A673 (cell line): ENCODE measurements at regions not wholly inside any gene's neighbourhood (a gene's known extent, or its start where the extent isn't known, plus 50 kb on each side); places are given as distances from the start of the nearest gene placed in this dataset.

Experiments
- EZH2 ChIP-seq: fragments of 200-600 bp; sonication (generic); IDR thresholded peaks from 2 replicates; pipeline ENCODE4 v1.6.1; 2017; ENCODE audit warnings: borderline replicate concordance, low read depth, mild to moderate bottlenecking, mixed read lengths, antibody characterized with exemption, low read length; ENCODE audit not compliant: poor library complexity, severe bottlenecking
- TF ChIP-seq, protein P1 (sequence below): fragments of 300-800, 200-600 bp; sonication (generic); conservative IDR thresholded peaks from 2 replicates; pipeline ENCODE4 v1.5.1; 2017; ENCODE audit warnings: low read depth, mild to moderate bottlenecking, antibody characterized with exemption, low read length, moderate library complexity, mixed read lengths

DNA sequence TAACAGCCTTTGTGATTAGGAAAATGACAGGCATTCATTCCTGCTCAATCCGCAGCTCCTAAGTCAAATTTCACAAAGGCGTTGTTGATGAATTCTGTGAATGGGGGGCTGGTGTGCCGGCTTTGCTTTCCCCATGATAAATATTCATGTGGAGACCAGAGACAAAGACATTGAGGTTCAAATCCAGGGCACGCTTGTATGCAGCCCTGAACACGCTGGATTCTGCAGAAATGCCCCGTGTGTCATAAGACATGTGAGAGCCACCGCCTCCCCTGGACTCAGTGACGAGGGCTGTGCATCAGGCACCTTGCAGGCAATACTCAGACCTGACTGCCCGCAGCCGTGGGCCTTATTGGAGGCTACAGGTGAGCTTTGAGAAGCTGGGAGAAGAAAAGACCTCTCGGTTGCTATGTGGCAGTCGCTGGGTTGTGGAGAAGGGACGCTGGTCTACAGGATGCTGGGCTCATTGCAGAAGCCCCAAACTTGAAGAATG is 906.2 kb downstream of the BRD1 start:
- TF ChIP-seq, protein P1, sequence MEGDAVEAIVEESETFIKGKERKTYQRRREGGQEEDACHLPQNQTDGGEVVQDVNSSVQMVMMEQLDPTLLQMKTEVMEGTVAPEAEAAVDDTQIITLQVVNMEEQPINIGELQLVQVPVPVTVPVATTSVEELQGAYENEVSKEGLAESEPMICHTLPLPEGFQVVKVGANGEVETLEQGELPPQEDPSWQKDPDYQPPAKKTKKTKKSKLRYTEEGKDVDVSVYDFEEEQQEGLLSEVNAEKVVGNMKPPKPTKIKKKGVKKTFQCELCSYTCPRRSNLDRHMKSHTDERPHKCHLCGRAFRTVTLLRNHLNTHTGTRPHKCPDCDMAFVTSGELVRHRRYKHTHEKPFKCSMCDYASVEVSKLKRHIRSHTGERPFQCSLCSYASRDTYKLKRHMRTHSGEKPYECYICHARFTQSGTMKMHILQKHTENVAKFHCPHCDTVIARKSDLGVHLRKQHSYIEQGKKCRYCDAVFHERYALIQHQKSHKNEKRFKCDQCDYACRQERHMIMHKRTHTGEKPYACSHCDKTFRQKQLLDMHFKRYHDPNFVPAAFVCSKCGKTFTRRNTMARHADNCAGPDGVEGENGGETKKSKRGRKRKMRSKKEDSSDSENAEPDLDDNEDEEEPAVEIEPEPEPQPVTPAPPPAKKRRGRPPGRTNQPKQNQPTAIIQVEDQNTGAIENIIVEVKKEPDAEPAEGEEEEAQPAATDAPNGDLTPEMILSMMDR, result no peak
- no peak for TF ChIP-seq EZH2
